Spleen (tissue), 11 donors: ENCODE measurements at regions not wholly inside any gene's neighbourhood (a gene's known extent, or its start where the extent isn't known, plus 50 kb on each side); places are given as distances from the start of the nearest gene placed in this dataset.

ENCODE experiments used
- DNase-seq: peaks from one replicate; pipeline ENCODE4 v3.0.0-alpha.2; 2020
- H3K27ac ChIP-seq, 8 donors: fragments of 200-600 bp; sonication (generic) in 7 of 8; 1 replicate in 4 of 8; 2 replicates in 4 of 8; pipeline versions ENCODE4 v1.5.0 to v1.8.0; 2016 to 2021; ENCODE audit warnings: inconsistent platforms in 4 of 8, mild to moderate bottlenecking in 4 of 8, moderate library complexity in 1 of 8
- H3K27me3 ChIP-seq, 7 donors: fragments of 200-600 bp; sonication (generic) in 6 of 7; replicated peaks in 1 of 7; 1 replicate in 4 of 7; 2 replicates in 3 of 7; pipeline versions ENCODE4 v1.5.0 to v1.8.0; 2016 to 2021; ENCODE audit warnings: inconsistent platforms in 3 of 7, mild to moderate bottlenecking in 1 of 7
- H3K36me3 ChIP-seq, 6 donors: fragments of 200-600 bp; sonication (generic) in 5 of 6; 1 replicate in 4 of 6; 2 replicates in 2 of 6; pipeline versions ENCODE4 v1.5.0 to v1.8.0; 2016 to 2021; ENCODE audit warnings: inconsistent platforms in 2 of 6
- H3K4me1 ChIP-seq, 6 donors: fragments of 200-600 bp; sonication (generic) in 5 of 6; 1 replicate in 3 of 6; 2 replicates in 3 of 6; pipeline versions ENCODE4 v1.5.0 to v1.8.0; 2016 to 2021; ENCODE audit warnings: inconsistent platforms in 3 of 6
- H3K4me3 ChIP-seq, 8 donors: fragments of 200-600 bp; sonication (generic) in 7 of 8; 1 replicate in 4 of 8; 2 replicates in 4 of 8; pipeline versions ENCODE4 v1.5.0 to v1.8.0; 2016 to 2021; ENCODE audit warnings: inconsistent platforms in 4 of 8, mild to moderate bottlenecking in 4 of 8, moderate library complexity in 2 of 8
- H3K9me3 ChIP-seq, 8 donors: fragments of 200-600 bp; sonication (generic) in 7 of 8; 1 replicate in 4 of 8; 2 replicates in 4 of 8; pipeline versions ENCODE4 v1.5.0 to v1.8.0; 2016 to 2021; ENCODE audit warnings: inconsistent platforms in 4 of 8
- POLR2A ChIP-seq, 3 donors: fragments of 450-650 bp; IDR thresholded peaks; one replicate each; pipeline ENCODE4 v1.5.1; 2017; ENCODE audit warnings: antibody characterized with exemption in 3 of 3, mild to moderate bottlenecking in 1 of 3
- POLR2AphosphoS5 ChIP-seq, 3 donors: sonication (generic); formaldehyde crosslinking; IDR thresholded peaks; one replicate each; pipeline ENCODE4 v1.5.1; 2017; ENCODE audit warnings: antibody characterized with exemption in 3 of 3
- WGBS, 5 donors: extraction: QIAGEN DNeasy Blood & Tissue Kit in 3 of 5; methylation state at CpG; one replicate each; pipeline versions ENCODE4 v1.1.5 to v1.1.7; 2013 to 2018; 5-methylcytosine and 5-hydroxymethylcytosine counted together
- intact Hi-C: fragments of 100-400 bp; cut with DNase I; formaldehyde crosslinking; loops from one replicate; pipeline ENCODE4 v1.15.0; 2023; ENCODE audit warnings: low total_unique reads
- TF ChIP-seq, protein P1 (sequence below), 11 experiments: fragments of 200-600 bp in 7 of 11; fragments of 450-650 bp in 4 of 11; sonication (generic) in 4 of 11; IDR thresholded peaks in 8 of 11; conservative IDR thresholded peaks in 3 of 11; 1 replicate in 7 of 11; 2 replicates in 4 of 11; pipeline versions ENCODE4 v1.4.0 to v1.8.0; 2016 to 2021; ENCODE audit warnings: antibody characterized with exemption in 11 of 11, inconsistent platforms in 4 of 11, mild to moderate bottlenecking in 1 of 11
- donor health status: healthy with polysubstance abuse.
- donor health status: DM: no; HTN: no; CAD: no; lungs with moderate emphysema.
- donor health status: DM: no; HTN: no; CAD: no.
- donor health status: Bipolar disorder and iron deficiency.
- donor health status: healthy.
- donor health status: DM: no; HTN: no; CAD: no.
- donor health status: DM: yes; HTN: yes; CAD: no.

DNA sequence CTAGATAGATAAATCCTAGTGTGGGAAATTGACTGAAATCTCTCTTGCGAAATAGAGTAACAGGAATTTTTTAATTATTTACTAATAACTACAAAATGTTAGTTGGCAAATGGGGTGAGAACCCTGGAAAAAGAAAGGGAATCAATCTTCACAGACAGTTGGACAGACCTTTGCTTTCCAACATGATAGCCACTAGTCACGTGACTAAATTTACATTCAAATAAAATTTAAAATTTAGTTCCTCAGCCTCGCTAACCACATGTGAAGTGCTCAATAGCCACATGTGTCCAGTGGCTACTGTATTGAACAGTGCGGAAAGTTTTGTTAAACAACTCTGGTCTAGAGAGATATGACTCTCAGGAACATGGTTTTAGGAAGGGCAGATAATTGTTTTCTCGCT lies 289.9 kb upstream of the RASA1 start:
- Histone ChIP-seq H3K36me3 (no peaks in the 10 kb centered on the region), H3K4me1 (peaks cover 0 to 30% (median 0%) of the 10 kb centered on the region in 6 donors), H3K9me3 (no peaks in the 10 kb centered on the region), H3K27ac (peak overlapping the region in 5 of 8 donors; percentile 4 to 67 (median 22)), H3K27me3 (no peaks in the 10 kb centered on the region), H3K4me3 (no peak overlapping the region)
- WGBS, 5 donors, result 79 to 95% (median 89%) methylated on average over 5 of the region's 5 CpGs
- TF ChIP-seq, protein P1, sequence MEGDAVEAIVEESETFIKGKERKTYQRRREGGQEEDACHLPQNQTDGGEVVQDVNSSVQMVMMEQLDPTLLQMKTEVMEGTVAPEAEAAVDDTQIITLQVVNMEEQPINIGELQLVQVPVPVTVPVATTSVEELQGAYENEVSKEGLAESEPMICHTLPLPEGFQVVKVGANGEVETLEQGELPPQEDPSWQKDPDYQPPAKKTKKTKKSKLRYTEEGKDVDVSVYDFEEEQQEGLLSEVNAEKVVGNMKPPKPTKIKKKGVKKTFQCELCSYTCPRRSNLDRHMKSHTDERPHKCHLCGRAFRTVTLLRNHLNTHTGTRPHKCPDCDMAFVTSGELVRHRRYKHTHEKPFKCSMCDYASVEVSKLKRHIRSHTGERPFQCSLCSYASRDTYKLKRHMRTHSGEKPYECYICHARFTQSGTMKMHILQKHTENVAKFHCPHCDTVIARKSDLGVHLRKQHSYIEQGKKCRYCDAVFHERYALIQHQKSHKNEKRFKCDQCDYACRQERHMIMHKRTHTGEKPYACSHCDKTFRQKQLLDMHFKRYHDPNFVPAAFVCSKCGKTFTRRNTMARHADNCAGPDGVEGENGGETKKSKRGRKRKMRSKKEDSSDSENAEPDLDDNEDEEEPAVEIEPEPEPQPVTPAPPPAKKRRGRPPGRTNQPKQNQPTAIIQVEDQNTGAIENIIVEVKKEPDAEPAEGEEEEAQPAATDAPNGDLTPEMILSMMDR (IDR thresholded peaks at IDR 0.05 in 8 of 11, conservative IDR thresholded peaks at IDR 0.05 in 3 of 11), result no peak
- no peak for TF ChIP-seq POLR2A (IDR thresholded peaks at IDR 0.05)
- no peak for TF ChIP-seq POLR2AphosphoS5 (IDR thresholded peaks at IDR 0.05)
- intact Hi-C loops, result no loop called here
- DNase-seq, result no peak

DNA sequence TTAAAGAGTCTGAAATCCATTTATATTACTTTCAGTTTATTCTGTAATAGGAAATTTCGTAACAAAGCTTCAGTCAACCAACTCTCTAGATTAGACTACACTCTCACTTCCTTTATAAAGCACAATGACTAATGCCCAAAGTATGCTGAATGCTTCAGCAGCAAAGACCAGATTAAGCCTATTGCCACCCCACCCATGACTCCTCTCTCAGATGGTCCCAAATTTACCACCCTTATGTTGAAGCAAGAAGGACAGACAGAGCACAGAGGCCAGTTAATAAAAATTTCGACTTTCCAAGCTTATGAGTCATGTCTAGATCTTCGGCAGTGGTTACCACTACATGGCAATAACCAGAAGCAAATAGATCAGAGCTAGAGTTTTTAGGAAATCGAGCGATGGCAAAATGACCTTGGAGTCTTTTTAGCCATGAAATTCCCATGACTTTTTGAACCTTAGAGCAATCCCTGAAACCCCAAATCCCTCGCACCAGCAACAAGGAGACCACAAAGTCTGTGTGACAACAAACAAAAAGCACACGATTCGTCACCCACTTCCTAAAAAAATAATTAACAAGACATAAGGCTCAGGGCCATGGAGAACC lies 287.8 kb upstream of the RASA1 start:
- Histone ChIP-seq H3K9me3 (no peaks in the 10 kb centered on the region), H3K4me3 (no peak overlapping the region), H3K4me1 (peaks cover 0 to 30% (median 0%) of the 10 kb centered on the region in 6 donors), H3K27me3 (no peaks in the 10 kb centered on the region), H3K36me3 (no peaks in the 10 kb centered on the region), H3K27ac (peak overlapping the region in 5 of 8 donors; percentile 29 to 71 (median 60))
- DNase-seq, result no peak
- intact Hi-C loops, result no loop called here
- 44 to 74% (median 55%) methylated on average over 8 of the region's 8 CpGs for WGBS, 5 donors
- TF ChIP-seq, protein P1 (IDR thresholded peaks at IDR 0.05 in 8 of 11, conservative IDR thresholded peaks at IDR 0.05 in 3 of 11), result no peak
- no peak for TF ChIP-seq POLR2AphosphoS5 (IDR thresholded peaks at IDR 0.05)
- no peak for TF ChIP-seq POLR2A (IDR thresholded peaks at IDR 0.05)

DNA sequence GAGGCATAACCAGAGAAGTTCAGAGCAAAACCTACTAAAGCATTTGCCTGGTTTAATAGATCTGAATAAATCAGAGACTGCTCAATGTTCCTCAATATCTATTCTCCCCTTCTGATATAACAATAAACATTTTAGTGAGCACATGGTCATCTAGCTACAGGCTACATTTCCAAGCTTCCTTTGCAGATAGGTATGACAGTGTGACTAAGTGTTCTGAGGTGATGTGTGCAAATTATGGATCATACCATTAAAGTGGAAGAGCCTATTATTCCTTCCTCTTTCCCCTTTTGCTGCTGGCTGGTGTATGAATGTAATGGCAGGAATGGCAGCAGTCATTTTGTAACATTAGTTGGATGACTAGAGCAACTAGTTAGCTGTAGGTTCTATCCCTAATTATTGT lies 285.8 kb upstream of the RASA1 start:
- no peak overlapping the region for H3K4me3 ChIP-seq
- no peak for TF ChIP-seq POLR2A (IDR thresholded peaks at IDR 0.05)
- no peak for TF ChIP-seq POLR2AphosphoS5 (IDR thresholded peaks at IDR 0.05)
- TF ChIP-seq, protein P1 (IDR thresholded peaks at IDR 0.05 in 8 of 11, conservative IDR thresholded peaks at IDR 0.05 in 3 of 11), result no peak
- peaks cover 0 to 26% (median 0%) of the 10 kb centered on the region in 6 donors for H3K4me1 ChIP-seq
- intact Hi-C loops, result no loop called here
- no peaks in the 10 kb centered on the region for H3K9me3 ChIP-seq
- H3K27ac ChIP-seq, result no peak overlapping the region
- no peaks in the 10 kb centered on the region for H3K36me3 ChIP-seq
- no peaks in the 10 kb centered on the region for H3K27me3 ChIP-seq
- no peak for DNase-seq

DNA sequence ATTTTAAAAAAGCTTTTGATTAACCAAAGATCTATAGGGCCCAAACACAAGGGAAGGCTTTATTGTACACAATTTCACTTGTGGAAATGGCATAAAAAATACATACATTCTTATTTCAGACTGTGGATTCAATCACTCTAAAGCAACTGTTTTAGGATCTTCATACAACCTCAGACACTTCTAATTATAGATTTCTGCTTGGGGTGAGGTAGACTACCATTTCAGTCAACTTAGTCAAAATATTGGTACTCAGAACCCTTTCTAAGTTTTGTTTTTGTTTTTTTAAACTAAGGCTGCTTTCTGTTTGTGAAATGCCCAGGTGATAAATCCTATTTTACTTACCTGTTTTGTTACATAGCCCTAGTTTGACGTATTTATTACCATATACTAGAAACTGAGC lies 284.5 kb upstream of the RASA1 start:
- TF ChIP-seq POLR2A (IDR thresholded peaks at IDR 0.05) (no peak), POLR2AphosphoS5 (IDR thresholded peaks at IDR 0.05) (no peak)
- TF ChIP-seq, protein P1 (IDR thresholded peaks at IDR 0.05 in 8 of 11, conservative IDR thresholded peaks at IDR 0.05 in 3 of 11), result no peak
- H3K36me3 ChIP-seq, result no peaks in the 10 kb centered on the region
- H3K27me3 ChIP-seq, result no peaks in the 10 kb centered on the region
- no peak overlapping the region for H3K27ac ChIP-seq
- DNase-seq, result no peak
- no peak overlapping the region for H3K4me3 ChIP-seq
- 77 to 84% (median 81%) methylated on average over 1 of the region's 1 CpG for WGBS, 5 donors
- no peaks in the 10 kb centered on the region for H3K9me3 ChIP-seq
- intact Hi-C loops, result no loop called here
- H3K4me1 ChIP-seq, result peaks cover 0 to 13% (median 0%) of the 10 kb centered on the region in 6 donors
